ENCODE measurements at regions not wholly inside any gene's neighbourhood (a gene's known extent, or its start where the extent isn't known, plus 50 kb on each side); places are given as distances from the start of the nearest gene placed in this dataset.

- TF ChIP-seq ESRRG (CRISPR knock-in tag; IDR thresholded peaks at IDR 0.05) (no peak), PATZ1 (CRISPR knock-in tag; IDR thresholded peaks at IDR 0.05; ENCODE audit: borderline replicate concordance) (no peak), ZNF565 (CRISPR knock-in tag; conservative IDR thresholded peaks at IDR 0.05; ENCODE audit: low read depth) (no peak), ISL1 (CRISPR knock-in tag; IDR thresholded peaks at IDR 0.05) (no peak), TSHZ2 (CRISPR knock-in tag; IDR thresholded peaks at IDR 0.05) (no peak)
Observed at GRCh38 chr2:126769118-126769517, 113.2 kb downstream of the GYPC start.
